Activated naive CD4-positive, alpha-beta T cell treated with Interleukin-2 at 50 U/mL for 16 hours (primary cell): ENCODE measurements at regions not wholly inside any gene's neighbourhood (a gene's known extent, or its start where the extent isn't known, plus 50 kb on each side); places are given as distances from the start of the nearest gene placed in this dataset.

Experiments
- DNase-seq: peaks from one replicate; pipeline ENCODE4 v3.0.0-alpha.2; 2020

DNA sequence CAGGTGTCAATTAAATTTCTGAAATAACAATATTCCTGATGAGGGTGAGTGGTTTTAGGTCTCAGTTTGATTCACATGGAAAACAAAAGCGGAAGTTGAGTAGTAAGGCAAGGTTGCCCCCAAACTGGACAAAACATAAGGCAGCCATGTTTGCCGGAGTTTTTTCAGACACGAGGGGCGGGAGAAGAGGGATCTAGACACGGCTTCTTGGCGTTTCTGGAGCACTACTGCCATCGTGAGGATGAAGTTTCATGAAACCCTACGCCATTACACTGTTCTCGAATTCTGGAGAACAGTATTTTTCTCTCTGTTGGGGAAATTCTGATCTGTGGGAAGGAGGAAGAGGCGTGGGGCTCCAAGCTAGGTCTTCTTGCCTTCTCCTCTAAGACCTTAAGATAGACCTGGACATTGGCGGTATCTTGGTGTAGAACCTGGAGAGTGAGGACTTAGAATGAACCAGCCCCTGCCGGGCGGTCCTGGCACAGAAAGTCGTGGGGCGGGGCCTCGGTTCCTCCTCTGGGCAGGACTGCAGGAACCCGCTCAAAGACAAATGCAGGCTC is 160.3 kb downstream of the OR13H1 start:
- no peak for DNase-seq

GRCh38 chrX:131709553-131709952 is 165.7 kb downstream of the OR13H1 start:
- no peak for DNase-seq

DNA sequence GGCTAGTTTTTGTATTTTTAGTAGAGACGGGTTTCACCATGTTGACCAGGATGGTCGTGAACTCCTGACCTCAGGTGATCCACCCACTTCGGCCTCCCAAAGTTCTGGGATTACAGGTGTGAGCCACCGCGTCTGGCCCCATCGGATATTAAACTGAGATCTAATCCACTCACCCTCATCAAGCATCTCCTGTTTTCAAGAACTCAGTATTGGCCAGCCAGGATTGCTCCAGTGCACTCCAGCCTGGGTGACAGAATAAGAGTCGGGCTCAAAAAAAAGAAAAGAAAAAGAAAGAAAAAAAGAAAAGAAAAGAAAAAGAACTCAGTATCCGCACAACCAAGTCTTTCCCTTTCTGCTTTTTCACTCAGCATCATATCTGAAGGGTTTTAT is 167.6 kb downstream of the OR13H1 start:
- DNase-seq, result no peak

DNA sequence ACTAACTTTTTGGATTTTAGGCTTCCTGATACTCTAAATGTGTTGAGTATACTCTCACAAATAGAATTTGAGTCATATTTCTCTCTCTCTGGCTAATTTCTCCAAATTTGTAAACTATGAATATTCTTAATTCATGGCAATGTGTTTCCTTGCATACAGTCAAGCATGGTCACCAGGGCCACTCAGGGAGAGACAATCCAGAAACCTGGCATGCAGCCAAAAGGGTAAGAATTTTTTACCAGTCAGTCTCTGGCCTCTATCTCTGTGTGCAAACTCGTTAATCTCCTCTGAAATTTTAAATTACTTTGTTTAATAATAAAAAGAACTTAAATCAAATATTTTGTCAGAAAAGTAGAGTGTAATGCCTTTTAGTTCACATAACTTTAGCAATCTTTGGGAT is 179.8 kb downstream of the OR13H1 start:
- DNase-seq, result no peak

DNA sequence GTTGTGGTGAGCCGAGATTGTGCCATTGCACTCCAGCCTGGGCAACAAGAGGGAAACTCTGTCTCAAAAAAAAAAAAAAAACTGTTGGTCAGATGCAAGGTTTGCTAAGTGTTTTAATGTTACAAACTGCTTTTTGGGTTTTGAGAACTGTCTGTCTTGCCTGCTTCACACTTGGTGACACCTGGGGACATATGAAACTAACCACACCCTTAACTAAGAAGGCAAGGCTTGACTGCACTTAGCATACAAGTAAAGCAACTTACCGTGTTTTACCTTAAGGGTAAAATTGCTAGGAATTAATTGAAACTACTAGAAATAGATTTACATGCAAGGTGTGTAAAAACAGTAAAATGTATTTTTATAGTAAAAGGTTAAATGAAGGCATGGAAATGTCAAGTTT is 180.4 kb downstream of the OR13H1 start:
- no peak for DNase-seq

DNA sequence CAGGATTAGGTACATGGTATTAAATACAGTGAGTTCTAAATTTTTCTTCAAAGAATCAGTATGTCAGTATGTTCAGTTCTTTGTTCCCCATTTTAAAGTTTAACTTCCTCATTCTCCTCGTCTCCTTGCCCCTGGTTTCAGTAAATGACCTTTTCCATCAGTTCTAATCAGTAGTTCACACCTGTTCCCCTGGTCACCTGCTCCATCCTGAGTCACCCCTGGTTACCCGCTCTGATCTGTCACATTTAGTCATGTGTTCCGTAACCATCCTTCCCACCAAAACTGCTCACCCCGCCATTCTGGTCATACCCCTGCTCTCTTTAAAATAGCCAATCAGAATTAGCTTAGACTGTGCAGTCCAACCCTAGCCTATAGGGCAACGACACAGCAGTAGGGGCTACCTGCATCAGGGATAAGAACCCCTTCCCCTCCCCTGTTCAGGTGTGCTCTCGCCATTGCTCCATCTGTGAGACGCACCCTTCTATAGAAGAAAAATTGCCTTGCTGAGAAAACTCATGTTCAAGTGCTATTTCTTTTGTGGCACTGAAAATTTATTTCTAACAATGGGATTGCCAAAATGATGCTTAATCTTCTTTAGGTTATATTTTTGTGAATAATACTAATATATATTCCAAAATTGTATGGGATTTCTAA is 181.3 kb downstream of the OR13H1 start:
- DNase-seq, result no peak

GRCh38 chrX:131727778-131728177 is 183.9 kb downstream of the OR13H1 start:
- no peak for DNase-seq

DNA sequence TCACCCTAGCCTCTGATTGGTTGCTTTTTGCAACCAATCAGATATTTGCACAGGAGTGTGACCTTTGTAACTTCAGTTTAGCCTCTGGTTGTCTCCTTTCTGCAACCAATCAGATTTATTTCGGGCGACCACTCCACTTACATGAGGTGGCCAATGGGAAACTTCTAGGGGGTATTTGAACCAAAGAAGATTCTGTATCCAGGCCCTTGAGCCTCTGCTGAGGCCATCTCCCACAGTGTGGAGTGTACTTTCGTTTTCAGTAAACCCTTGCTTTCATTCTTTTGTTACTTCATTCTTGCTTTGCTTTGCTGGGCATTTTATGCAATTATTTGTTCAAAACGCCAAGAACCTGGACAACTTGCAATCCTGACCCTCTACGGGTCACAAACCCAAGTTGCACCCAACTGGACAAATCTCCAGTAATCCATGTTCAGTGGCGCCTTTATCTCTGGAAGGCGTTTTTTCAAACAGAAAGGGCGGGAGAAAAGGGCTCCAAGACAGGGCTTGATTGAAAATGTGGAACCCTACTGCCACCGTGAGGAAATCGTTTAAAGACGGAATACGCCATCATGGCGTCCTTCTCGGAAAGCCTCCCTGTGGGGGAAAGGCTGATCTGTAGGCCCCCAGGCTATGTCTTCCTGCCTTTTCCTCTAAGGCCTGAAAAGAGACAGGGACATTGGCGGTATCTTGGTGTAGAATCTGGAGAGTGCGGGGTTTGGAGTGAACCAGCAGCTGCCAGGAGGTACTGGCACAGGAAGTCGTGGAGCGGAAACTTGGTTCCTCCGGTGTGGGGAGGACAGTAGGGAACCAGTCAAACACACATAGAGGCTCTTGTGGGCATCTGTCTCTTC is 184.6 kb downstream of the OR13H1 start:
- DNase-seq, result no peak

- no peak for DNase-seq
Observed at GRCh38 chrX:131729295-131729694, 185.4 kb downstream of the OR13H1 start.

- no peak for DNase-seq
Observed at GRCh38 chrX:131734621-131735020, 190.7 kb downstream of the OR13H1 start.

GRCh38 chrX:131735127-131735526 is 191.3 kb downstream of the OR13H1 start:
- DNase-seq, result no peak

DNA sequence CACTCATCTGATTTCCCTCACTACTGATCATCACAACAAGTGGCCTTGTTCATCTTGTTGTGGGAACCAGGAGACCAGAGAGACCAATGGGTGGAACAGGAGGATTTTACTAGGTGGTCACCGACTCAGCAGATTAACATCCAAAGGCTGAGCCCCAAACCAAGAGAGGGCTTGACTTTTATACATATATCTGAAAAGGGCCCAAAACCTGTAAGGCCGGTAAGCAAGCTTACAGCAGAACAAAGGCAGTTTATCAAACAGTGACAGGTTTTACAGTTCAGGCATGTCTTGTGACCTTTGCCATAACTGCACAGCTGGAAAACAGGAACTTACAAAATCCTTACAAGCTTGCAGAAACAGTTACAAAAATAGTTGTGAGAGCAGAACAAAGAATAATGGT is 195.9 kb downstream of the OR13H1 start:
- no peak for DNase-seq

GRCh38 chrX:131741103-131741581 is 197.3 kb downstream of the OR13H1 start:
- no peak for DNase-seq

DNA sequence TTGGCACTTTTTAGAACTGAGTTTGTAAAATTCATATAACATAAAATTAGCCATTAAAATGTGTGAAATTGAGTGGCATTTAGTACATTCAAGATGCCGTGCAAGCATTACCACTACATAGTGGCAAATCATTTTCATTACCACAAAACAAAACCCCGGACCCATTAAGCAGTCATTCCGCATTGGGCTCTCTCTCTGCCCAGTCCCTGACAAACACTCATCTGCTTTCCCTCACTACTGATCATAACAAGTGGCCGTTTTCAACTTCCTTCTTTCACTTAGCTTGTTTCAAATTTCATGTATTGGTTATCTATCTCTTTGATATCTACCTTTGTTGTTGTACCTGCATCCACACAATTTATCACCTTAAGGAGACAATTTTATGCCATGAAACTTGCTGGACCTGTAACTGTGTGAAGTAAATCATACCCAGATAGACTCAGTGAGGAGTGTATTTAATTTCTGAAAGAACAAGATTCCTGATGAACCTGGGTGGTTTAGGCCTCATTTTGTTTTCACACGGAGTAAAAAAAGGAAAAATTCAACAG is 202.1 kb downstream of the OR13H1 start:
- DNase-seq, result no peak

- no peak for DNase-seq
Observed at GRCh38 chrX:131746491-131746968, 202.7 kb downstream of the OR13H1 start.

DNA sequence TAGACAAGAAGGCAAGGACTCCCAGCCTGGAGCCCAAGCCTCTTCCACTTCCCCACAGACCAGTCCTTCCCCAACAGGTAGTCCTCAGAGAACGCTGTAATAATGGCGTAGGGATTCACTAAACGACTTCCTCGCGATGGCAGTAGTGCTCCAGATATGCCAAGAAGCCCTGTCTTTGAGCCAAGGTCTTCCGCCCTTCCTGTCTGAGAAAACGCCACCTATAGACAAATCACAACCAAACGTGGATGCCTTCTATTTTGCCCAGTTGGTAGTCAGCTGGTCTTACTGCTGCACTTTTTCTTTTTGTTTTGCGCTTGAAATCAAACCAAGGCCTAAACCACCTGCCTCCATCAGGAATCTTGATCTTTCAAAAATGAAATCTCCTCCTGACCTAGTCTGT is 203.3 kb downstream of the OR13H1 start:
- no peak for DNase-seq

DNA sequence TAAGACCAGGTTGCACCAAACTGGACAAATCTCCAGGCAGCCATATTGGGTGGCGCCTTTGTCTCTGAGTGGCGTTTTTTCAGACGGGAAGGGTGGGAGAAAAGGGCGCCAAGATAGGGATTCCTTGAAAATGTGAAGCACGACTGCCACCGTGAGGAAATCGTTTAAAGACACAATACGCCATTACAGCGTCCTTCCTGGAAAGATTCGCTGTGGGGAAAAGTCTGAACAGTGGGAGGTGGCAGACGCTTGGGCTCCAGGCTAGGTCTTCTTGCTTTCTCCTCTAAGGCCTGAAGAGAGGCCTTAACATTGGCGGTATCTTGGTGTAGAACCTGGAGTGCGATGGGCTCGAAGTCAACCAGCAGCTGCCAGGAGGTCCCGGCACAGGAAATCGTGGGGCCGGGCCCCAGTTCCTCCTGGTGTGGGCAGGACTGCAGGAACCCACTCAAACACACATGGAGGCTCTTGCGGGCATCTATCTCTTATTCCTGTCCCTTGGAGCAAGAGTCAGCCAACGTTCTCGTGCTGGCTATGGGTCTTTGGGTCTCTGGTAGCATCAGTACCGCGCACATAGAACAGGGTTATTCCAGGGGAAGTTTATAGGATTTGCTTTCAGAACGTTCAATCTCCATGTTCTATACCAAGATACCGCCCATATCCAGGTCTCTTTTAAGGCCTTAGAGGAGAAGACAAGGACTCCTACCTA is 208.8 kb downstream of the OR13H1 start:
- DNase-seq, result no peak

DNA sequence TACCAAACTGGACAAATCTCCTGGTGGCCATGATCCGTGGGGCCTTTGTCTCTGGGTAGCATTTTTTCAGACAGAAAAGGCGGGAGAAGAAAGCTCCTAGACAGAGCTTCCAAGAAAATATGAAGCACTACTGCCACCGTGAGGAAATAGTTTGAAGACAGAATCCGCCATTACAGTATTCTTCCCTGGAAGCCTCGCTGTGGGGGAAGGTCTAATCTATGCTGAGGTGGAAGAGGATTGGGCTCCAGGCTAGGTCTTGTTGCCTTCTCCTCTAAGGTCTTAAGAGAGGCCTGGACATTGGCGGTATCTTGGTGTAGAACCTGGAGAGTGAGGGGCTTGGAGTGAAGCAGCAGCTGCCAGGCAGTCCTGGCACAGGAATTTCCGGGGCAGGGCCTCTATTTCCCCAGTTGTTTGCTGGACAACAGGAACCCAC is 218.9 kb downstream of the OR13H1 start:
- DNase-seq, result no peak

- no peak for DNase-seq
Observed at GRCh38 chrX:131763674-131764073, 219.8 kb downstream of the OR13H1 start.

GRCh38 chrX:131764216-131764615 is 220.3 kb downstream of the OR13H1 start:
- no peak for DNase-seq

GRCh38 chrX:131778269-131779218 is 234.7 kb downstream of the OR13H1 start:
- DNase-seq, result no peak

DNA sequence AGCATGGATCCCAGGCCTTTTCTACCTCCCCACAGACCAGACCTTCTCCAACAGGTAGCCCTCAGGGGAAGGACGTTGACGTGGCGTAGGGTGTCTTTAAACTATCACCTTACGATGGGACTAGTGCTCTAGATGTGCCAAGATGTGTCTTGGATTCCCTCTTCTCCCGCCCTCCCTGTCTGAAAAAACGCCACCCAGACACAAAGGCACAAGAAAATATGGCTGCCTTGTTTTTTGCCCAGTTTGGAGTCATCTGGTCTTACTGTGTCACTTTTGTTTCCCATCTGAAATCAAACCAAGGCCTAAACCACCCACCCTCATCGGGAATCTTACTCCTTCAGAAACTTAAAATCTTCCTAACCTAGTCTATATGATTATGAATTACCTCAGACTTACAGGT is 235.4 kb downstream of the OR13H1 start:
- DNase-seq, result no peak
